ENCODE measurements at regions not wholly inside any gene's neighbourhood (a gene's known extent, or its start where the extent isn't known, plus 50 kb on each side); places are given as distances from the start of the nearest gene placed in this dataset.

- no peak for TF ChIP-seq POLR2A (IDR thresholded peaks at IDR 0.05)
- no peak for TF ChIP-seq CTCF (IDR thresholded peaks at IDR 0.05)
These were observed 94.5 kb upstream of the HSD17B12 start for GRCh38 chr11:43585877-43586608.

All from testis (tissue), 2 donors.